Epidermal melanocyte (primary cell): ENCODE measurements at regions not wholly inside any gene's neighbourhood (a gene's known extent, or its start where the extent isn't known, plus 50 kb on each side); places are given as distances from the start of the nearest gene placed in this dataset.

Experiments
- DNase-seq: peaks from one replicate; pipeline ENCODE4 v3.0.0; 2011; ENCODE audit warnings: low spot score; ENCODE audit not compliant: insufficient read length

DNA sequence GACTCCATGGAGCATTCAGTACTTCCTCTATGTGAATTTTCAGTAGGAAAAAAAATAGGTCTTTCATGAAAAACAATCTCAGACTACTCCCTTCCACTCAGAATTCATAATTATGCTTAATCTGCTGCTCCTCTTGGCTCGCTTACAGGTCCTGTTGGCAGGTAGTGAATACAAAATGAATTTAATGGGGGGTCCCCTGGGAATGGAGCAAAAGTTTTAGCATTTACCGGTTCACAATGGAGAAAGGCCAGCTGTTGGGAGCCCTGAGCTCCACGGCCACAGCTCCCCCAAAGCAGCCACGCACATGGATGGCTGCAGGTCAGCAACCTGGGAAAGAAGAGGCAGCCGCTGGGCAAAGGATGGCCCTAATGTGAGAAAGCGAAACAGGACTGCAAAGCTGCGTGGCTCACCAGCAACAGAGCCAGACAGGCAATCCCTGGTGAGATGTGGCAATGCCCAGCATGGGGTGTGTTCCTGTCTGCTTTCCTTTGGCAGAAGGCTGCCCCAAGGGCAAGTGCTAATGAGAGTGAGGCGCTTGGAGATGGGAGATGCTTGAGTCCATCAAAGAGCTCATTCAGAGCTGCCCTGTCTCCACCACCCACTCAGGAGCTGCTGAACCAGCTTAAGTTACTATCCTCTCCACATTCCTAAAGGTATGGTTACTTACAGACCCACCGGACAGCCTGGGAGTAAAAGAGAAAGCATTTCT, 447.4 kb downstream of the EPHA4 start:
- DNase-seq, result peak; percentile 33

DNA sequence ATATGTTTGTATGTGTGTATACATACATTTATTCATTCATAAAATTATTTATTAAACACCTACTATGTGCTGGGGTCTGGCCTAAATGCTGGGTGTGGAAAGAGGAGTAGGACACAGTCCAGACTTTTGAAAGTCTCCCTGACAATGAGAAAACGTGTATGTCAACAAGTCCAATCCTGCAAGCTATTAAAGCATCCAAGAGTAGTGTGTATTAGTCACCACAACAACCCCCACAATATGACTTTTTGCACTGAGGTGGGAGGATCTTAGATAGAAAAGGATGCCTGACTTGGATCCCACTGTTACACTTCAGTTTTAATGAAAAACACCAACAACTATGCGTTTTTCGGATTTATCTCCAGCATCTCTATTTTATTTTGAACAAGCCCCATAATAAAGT, 446.4 kb downstream of the EPHA4 start:
- DNase-seq, result no peak

DNA sequence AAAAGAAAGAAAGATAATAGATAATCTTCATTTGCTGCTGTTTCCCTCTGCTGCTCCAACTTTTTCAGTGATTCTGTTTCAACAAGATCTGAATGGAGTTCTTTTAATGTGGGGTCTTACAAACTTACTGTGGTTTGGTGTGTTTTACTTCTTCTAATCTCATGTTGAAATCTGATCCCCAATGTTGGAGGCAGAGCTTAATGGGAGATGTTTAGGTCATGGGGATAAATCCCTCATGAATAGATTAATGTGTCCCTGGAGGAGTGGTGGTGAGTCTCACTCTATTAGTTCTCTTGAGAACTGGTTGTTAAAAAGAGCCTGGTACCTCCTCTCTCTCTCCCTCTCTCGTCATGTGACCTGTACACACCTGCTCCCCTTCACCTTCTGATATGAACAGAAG, 442.4 kb downstream of the EPHA4 start:
- DNase-seq, result no peak

DNA sequence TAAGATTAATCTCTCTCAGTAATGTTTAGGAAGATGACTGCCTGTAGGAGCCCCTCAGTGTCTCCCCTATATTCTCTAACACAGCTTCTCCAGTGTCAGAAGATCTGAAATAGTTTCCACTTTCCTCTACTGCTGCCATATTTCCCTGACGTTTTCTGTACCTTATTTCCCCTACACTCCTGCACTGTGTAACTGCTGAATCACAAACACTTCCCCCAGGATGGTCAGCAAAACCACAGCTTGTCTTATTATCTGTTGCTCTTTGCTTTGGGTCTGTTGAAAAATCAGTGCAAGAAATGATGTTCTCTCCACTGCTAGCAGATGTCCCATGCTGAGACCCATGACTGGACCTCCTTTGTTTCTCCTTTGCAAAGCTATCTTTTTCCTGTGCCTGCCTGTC, 441.7 kb downstream of the EPHA4 start:
- DNase-seq, result no peak

DNA sequence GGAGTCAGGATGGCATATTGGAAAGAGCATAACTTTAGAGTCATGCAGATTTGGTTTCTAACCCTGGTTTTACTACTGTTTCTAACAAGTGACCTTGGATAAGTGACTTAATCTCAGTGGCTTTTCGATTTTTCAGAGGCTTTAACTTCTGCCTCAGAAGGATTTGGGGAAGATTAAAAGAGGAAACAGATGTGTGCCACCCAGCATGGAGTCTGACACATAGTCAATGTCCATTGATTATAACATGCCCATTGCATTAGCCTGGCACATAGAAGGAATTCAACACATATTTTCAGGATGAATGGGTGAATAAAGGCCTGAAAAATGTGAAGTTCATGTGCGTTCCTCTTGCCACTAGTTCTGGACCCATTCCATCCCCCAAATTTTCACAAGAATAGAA, 438.2 kb downstream of the EPHA4 start:
- DNase-seq, result peak; percentile 27

DNA sequence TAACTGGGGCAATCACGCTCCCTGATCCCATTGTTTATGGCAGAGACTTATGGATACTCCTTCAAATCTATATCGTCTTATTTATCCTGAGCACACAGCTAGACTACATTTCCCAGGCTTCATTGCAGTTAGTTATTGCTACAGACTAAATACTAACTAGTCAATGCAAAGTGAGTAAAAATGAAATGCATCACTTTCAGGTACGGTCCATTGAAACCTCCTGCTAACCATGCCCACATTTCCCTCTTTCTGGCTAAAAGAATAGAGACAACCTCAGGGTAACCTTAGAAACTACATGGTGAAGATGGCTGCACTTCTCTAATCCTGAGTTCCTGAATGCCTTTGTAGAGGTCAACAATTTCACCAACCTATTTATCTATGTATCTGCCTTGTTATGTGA, 437.4 kb downstream of the EPHA4 start:
- DNase-seq, result no peak

DNA sequence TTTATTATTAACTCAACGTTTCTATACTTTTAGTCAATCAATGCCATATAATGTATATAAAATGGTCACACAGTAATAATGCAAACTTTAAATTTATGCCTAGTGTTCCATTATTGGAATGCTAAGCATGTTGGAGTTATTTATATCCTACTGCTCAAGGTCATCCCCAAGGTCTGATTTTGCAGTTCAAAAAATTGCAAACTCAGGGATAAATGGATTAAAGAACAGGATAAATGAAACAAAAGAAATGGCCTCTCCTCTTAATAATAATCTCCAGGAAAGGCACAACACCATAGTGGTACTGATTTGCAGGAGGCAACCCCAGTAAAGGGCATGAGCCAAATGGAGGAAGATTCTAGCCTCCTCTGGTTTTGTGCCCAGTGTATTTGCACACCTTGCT, 436.4 kb downstream of the EPHA4 start:
- DNase-seq, result no peak

DNA sequence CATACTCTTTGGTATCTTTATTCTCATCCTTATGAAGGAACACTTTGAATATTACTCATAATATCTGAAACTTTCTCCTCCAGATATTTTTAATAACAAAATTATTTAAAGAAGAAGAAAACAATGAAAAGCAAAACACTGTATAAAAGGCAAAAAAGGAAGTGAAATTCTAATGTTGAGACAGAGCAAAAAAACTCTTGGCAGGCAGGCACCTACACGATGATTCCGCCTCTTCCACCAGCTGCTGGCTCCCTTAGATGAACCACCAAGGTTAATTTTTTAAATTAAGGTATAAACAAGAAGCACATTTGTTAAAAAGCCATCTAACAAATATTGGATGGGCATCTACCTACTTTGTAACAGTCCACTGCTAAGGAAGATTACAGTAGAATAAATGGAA, 434.7 kb downstream of the EPHA4 start:
- DNase-seq, result no peak

DNA sequence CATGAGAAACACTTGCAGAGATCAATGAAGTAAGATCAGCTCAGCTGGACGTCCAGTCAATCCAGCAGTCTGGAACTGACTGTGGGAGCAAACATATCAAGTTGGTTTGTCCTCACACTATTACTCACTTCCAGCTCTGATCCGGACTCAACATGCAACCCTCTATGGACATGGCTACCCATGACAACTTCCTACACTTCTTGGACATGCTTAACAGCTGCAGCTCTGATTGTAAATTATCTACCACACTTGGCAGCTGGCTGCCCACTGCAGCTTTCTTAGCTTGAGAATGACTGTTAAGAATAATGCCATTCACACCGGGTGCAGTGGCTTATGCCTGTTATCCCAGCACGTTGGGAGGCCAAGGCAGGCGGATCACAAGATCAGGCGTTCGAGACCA, 429.8 kb downstream of the EPHA4 start:
- DNase-seq, result no peak

DNA sequence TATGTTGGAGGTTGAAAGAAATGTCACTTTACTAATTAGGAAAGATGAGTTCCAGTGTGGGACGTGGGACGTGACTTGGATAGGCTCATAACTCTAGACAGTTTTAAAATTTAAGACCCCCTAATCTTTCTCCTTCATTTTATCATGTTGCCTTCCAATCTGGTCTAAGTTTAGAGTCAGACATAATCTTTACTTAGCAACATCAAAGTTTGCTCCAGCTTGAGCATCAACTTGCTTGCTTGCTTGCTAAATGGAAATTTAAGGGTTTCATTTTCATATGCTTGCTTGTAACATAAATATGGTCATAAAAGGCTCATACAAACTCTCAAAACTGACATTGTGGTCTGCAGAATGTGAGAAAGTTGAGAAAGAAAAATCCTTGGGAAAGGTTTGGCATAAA, 428.9 kb downstream of the EPHA4 start:
- DNase-seq, result no peak

DNA sequence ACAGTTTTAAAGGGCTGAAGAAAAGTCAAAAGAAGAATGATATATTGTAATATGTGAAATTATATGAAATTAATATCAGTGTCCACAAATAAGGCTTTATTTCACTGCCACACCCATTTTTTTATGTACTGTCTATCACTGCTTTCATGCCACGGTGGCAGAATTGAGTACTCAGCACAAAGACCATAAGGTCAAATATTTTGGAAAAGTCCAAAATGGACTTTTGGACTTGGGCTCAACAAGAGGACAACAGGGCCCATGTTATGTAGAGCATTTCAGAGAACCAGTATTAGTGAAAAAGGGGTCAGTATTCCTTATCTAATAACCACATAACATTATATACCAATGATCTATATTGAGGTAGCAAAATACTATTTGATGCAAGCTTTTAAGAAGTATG, 427.2 kb downstream of the EPHA4 start:
- no peak for DNase-seq

DNA sequence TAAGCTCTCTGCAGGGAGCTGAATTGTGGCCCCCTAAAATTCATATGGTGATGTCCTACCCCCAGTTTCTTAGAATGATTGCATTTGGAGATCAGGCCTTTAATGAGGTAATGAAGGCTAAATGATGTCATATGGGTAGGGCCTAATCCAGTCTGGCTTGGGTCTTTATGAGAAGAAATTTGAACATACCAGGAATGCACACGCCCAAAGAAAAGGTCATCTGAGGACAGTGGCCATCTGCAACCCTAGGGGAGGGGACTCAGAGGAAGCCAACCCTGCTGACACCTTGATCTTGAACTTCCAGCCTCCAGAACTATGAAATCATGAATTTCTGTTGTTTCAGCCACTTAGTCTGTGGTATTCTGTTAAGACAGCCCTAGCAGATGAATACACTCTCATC, 426.7 kb downstream of the EPHA4 start:
- DNase-seq, result no peak

DNA sequence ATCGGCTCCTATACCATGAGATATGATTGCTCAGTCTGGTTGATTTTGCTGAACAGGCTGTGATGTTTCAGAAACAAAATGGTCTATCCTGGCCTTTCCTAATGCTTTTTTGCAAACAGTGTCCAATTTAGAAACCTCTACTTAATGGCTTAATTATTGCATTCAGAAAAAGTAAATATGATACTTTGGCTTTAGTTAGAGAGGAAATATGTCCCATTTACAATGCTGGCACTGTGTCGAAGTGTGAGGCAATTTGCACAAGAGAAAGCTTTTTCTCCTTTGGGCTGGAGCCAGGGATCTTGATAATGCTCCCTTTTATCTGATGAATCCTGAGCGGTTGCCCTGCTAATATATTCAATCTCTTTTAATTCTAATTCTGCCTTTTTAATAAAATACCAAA, 418.9 kb downstream of the EPHA4 start:
- DNase-seq, result peak; percentile 19

DNA sequence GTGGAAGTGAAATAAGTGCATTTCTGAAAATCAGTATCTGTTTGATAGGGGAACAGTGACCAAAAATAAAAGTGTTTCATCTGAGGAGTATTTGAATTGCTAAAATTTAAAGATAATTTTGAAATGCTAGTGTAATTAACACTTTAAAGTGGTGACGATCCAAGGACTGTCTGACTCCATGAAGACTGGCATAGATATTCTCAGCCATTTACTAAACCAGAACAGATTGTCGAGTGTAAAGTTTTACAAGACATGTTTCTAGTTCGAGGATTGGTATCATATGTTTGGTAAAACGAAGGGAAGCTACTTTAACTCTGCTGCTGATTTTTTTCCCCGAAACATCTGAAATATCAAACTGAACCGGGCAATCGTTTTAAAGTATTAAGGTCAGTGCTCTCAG, 417.9 kb downstream of the EPHA4 start:
- DNase-seq, result no peak

DNA sequence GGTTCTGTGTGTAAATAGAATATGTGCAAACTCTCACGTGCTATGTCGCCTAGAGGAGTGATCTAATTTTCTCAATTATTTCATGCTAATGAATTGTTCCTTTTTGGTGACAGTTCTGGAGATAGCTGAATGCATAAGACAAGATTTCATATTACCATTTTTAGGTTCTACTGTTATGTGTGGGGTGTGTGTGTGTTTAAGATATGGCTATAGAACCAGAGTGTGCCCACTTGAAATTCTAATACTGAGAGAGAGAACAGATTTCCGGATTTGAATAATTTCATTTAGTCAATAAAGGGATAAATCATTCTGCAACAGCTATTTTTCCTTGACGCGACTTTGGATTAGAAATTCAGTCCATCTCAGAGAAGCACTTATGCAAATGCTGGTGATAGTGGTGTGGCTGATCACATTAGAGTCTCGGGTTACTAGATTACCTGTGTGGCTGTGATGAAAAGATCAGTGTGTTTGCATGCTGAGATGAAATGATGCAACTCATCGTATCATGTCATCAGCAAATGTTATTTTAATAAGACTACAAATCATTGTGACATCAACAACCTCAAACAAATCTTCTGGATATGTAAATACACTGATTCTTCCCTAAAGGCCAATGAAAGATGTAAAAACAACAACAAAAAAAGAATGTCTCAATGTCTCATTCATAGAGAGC, 415.9 kb downstream of the EPHA4 start:
- DNase-seq, result no peak

DNA sequence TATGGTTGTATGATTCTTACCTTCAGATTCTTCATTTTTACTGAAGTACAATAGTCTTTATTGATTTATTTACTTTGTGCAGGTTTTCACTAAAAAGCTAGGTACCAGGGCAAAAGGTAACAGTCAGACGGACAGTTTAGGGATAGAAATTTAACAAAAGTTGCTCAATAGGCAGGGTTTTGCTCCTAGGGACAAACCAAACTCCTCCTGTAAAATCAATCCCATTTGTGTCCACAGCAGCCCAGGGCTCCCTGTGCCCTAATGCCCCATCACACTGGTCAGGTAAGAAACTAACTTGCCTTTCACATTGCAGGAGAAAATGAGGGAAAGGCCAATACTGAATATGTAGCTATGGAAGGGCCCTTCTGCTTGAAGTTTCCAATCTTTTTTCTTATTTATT, 410.9 kb downstream of the EPHA4 start:
- no peak for DNase-seq

DNA sequence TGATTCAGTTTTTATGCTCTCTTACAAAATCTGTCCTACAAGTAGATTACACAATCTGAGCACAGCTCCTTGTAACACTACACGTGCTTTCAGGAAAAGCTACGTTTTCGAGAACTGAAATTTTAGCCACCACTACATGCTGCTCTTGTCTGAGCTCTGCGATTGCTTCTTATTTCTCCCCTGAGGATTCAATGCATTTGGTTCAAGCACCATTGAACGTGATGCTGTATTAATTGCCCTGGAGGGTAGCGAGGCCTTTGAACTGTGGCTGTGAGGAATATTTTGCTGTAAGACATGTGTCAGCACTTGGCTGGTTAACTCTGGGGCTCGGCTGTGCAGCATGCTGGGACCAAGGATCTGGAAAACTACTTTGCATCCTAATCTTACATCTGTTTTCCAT, 405.8 kb downstream of the EPHA4 start:
- peak; percentile 31 for DNase-seq

DNA sequence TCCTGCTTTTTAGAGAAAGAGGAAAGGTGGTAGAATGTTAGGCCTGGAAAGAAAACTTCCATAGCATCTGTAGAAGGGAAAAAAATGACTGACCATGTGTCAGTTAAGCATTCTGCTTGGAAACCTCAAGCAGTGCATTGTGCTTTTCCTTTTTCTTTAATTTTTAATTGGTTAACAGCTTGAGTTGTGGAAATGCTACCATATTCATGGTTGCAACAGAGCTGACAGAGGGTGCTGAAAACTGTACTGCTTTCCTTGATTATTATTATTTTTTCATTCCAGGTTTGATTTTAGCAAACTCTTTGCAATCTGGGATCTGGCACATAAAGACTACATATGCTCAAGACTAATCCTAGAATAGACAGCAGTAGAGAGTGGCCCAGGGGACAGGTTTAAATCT, 404.5 kb downstream of the EPHA4 start:
- DNase-seq, result no peak

DNA sequence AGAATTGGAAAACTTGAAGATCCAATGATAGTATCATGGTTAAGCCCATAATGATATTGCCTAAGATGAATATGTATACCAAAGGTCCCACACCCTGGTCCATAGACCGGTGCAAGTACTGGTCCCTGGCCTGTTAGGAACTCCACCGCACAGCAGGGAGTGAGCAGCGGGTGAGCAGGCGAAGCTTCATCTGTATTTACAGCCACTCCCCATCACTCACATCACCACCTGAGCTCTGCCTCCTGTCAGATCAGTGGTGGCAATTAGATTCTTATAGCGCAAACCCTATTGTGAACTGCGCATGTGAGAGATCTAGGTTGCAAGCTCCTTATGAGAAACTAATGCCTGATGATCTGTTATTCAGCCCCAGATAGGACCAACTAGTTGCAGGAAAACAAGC, 402.4 kb downstream of the EPHA4 start:
- no peak for DNase-seq

DNA sequence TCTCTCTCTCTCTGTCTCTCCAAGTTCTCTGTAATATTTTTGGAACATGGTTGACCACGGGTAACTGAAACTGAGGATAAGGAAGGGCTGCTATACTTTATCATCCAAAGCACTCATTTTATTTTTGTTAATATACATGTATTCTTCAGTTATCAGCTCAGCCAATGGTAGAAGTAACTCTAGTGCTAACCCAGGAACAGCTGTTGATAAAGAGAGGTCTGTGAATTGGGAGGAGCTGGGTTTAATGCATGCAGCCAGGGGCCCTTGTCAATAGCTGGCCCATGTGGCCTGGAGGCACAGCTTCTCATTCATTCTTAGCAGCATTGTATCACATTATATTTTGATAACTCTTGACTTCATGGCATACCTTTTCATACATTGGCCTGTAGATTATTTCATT, 401.6 kb downstream of the EPHA4 start:
- DNase-seq, result no peak

DNA sequence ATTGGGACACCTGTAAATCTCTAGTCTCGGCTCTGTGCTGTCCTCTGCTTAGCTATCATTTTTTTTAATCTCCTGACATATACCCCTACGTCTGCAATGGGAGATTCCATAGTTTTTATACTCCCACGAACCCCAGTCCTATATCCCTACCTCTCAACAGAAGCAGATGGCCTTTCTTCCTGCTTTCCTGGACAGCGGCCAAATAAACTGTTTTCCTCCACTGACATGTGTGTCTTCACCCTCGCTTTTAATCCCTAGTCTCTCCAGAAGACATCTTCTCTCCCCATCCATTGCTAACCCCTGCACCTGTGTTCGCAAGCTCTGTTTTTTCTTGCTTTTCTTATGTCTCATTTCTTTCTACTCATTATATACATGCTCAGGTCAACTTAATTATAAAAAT, 395.4 kb downstream of the EPHA4 start:
- no peak for DNase-seq

DNA sequence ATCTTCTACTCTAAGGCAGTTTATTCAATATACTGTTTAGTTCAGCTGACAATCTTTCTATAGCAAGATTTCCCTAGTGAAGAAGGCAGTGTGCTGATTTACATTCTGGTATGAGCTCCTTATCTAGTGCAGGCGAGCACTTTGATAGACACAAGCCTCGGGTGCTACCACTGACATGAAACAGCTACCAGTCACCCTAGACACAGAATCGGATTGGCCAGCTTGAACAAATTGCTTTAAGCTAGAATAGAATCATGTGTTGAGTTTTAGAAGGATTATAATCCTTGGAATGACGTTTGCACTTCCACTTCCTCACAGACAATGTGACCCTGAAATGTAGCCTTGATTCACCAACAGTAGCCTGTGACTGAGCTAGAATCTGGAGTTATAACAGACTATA, 394.0 kb downstream of the EPHA4 start:
- no peak for DNase-seq

DNA sequence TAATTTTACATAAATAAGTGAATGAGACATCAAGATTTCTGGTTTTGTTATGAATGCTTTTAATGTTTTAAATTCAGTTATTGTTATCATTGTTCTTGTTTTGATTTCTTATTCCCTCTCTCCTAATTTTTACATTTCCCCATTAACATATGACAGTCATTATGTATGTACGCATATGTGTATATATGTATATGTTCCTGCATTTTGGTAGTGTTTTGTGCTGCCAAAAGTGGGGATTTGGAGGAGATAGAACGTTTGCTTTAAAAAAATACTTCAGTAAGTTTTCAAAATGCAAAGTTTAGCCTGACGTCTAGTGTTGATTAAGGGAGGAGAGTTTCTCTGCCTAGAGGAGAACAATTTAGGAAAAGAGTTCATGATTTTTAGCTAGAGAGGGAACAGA, 385.2 kb downstream of the EPHA4 start:
- DNase-seq, result no peak
